Fibroblast of lung (primary cell): ENCODE measurements at regions not wholly inside any gene's neighbourhood (a gene's known extent, or its start where the extent isn't known, plus 50 kb on each side); places are given as distances from the start of the nearest gene placed in this dataset.

ENCODE experiments used
- DNase-seq, 2 donors: peaks; one replicate each; pipeline versions ENCODE4 v3.0.0 to v3.0.0-alpha.2; 2010; ENCODE audit warnings: low read depth in 2 of 2
- H2AFZ ChIP-seq: 2 replicates; pipeline ENCODE4 v1.5.1; 2012; ENCODE audit warnings: low read length, control low read depth, inconsistent platforms
- H3K27ac ChIP-seq: 2 replicates; pipeline ENCODE4 v1.5.1; 2011; ENCODE audit warnings: low read length, control low read depth; ENCODE audit not compliant: insufficient read depth
- H3K27me3 ChIP-seq: 2 replicates; pipeline ENCODE4 v1.5.1; 2011; ENCODE audit warnings: mild to moderate bottlenecking, low read length; ENCODE audit not compliant: control insufficient read depth, insufficient read depth
- H3K36me3 ChIP-seq: 2 replicates; pipeline ENCODE4 v1.5.1; 2011; ENCODE audit warnings: low read length; ENCODE audit not compliant: control insufficient read depth, insufficient read depth
- H3K4me1 ChIP-seq: 2 replicates; pipeline ENCODE4 v1.5.1; 2011; ENCODE audit warnings: low read length; ENCODE audit not compliant: control insufficient read depth, insufficient read depth; ENCODE audit errors: extremely low read depth
- H3K4me2 ChIP-seq: 2 replicates; pipeline ENCODE4 v1.5.1; 2011; ENCODE audit warnings: low read length, control low read depth; ENCODE audit not compliant: insufficient read depth; ENCODE audit errors: extremely low read depth
- H3K4me3 ChIP-seq, 4 experiments: fragments of 200-600 bp in 1 of 4; sonication (generic) in 1 of 4; replicated peaks in 1 of 4; 2 replicates each; pipeline ENCODE4 v1.5.1; 2011 to 2016; ENCODE audit warnings: low read length in 4 of 4, low read depth in 3 of 4, mild to moderate bottlenecking in 3 of 4, control low read depth in 2 of 4, inconsistent platforms in 1 of 4, mixed read lengths in 1 of 4; ENCODE audit not compliant: insufficient read depth in 1 of 4; ENCODE audit errors: control extremely low read depth in 1 of 4
- H3K79me2 ChIP-seq: 2 replicates; pipeline ENCODE4 v1.5.1; 2012; ENCODE audit warnings: mild to moderate bottlenecking, low read length, inconsistent platforms; ENCODE audit not compliant: control insufficient read depth, insufficient read depth
- H3K9ac ChIP-seq: 2 replicates; pipeline ENCODE4 v1.5.1; 2011; ENCODE audit warnings: mild to moderate bottlenecking, low read length, control low read depth; ENCODE audit not compliant: insufficient read depth
- H3K9me3 ChIP-seq: 2 replicates; pipeline ENCODE4 v1.5.1; 2012; ENCODE audit warnings: low read depth, low read length; ENCODE audit not compliant: control insufficient read depth, insufficient read depth
- H4K20me1 ChIP-seq: 2 replicates; pipeline ENCODE4 v1.5.1; 2011; ENCODE audit warnings: low read length; ENCODE audit not compliant: control insufficient read depth, insufficient read depth; ENCODE audit errors: extremely low read depth
- EZH2 ChIP-seq: IDR thresholded peaks from 2 replicates; pipeline ENCODE4 v1.5.1; 2012; ENCODE audit warnings: low read length, control low read depth, mild to moderate bottlenecking; ENCODE audit errors: missing control alignments
- TF ChIP-seq, protein P1 (sequence below), 2 donors: IDR thresholded peaks in 1 of 2; conservative IDR thresholded peaks in 1 of 2; 1 replicate in 1 of 2; 2 replicates in 1 of 2; pipeline ENCODE4 v1.5.1; 2011 to 2012; ENCODE audit warnings: low read length in 2 of 2, control low read depth in 1 of 2, inconsistent platforms in 1 of 2, low read depth in 1 of 2, mild to moderate bottlenecking in 1 of 2

DNA sequence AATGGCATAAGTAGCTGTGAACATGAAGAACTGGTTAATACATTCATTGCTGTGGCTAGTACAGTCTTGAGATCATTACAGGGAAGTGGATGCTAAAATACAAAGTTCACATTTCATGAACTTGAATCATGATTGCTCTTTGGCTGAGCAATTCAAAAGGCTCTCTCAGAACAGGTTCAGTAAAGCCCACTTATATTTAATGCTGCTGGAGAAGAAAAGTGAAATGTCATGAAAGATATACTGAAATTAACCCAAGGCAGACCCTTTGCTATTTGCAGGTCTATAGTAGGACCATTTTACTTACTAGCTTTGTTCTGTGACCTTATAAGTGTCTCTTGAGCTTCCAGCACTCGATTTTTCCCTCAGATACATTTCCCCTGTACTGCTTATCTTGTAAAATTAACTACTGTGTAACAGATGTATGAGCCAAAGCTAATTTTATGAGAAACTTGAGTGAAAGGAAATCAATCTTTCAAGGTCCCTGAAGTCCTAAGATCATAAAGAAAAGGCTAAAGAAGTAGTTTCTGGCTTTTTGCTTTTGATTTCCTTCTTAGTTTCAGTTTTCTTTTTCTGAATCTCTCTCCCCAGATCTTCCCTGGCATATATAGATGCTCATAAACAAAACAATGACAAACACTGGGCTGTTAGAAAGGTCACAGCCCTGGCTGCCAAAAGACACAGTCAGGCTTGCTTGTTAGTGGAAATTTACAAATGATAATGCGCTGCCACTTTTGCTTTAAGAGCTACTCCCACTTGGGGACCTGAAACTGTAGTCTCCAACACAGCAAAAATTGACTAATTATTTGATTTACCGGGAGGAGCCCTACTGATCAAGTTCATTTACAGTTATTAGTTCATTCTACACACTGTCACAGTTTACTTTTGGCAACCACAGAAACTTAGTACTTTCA, 132.7 kb upstream of the XPO1 start:
- Histone ChIP-seq H3K36me3 (no peaks in the 10 kb centered on the region), H3K27ac (no peak overlapping the region), H4K20me1 (no peaks in the 10 kb centered on the region), H2AFZ (peak overlapping the region; percentile 57), H3K9me3 (no peaks in the 10 kb centered on the region), H3K79me2 (no peaks in the 10 kb centered on the region), H3K27me3 (no peaks in the 10 kb centered on the region), H3K9ac (no peak overlapping the region), H3K4me3 (peak overlapping the region; percentile 12 to 49 (median 35)), H3K4me1 (peaks cover 3% of the 10 kb centered on the region), H3K4me2 (peak overlapping the region; percentile 89)
- DNase-seq: peak; percentile 47 to 51
- TF ChIP-seq, protein P1, sequence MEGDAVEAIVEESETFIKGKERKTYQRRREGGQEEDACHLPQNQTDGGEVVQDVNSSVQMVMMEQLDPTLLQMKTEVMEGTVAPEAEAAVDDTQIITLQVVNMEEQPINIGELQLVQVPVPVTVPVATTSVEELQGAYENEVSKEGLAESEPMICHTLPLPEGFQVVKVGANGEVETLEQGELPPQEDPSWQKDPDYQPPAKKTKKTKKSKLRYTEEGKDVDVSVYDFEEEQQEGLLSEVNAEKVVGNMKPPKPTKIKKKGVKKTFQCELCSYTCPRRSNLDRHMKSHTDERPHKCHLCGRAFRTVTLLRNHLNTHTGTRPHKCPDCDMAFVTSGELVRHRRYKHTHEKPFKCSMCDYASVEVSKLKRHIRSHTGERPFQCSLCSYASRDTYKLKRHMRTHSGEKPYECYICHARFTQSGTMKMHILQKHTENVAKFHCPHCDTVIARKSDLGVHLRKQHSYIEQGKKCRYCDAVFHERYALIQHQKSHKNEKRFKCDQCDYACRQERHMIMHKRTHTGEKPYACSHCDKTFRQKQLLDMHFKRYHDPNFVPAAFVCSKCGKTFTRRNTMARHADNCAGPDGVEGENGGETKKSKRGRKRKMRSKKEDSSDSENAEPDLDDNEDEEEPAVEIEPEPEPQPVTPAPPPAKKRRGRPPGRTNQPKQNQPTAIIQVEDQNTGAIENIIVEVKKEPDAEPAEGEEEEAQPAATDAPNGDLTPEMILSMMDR (conservative IDR thresholded peaks at IDR 0.05 in 1 of 2, IDR thresholded peaks at IDR 0.05 in 1 of 2; ENCODE audit: low read depth in 1 of 2, low read length in 2 of 2): no peak
- TF ChIP-seq EZH2: no peak

DNA sequence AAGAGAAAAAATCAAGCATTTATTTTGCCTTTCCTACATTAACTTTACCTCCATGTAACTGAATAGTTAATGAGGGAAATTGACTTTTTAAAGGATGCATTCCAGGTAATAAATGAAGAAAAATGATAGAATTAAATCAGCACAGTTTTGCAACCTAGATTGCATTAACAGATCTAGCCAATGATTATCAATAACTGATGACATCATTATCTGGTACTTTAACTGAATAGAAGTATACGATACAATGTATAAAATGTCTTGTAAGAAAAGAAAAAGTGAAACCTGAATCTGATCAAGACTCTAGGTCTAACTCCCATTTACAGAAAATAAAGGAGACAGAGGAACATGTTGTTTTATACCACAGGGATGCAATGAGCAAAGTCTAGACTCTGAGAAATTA, 126.0 kb upstream of the XPO1 start:
- H4K20me1 ChIP-seq: no peaks in the 10 kb centered on the region
- no peak for TF ChIP-seq EZH2
- TF ChIP-seq, protein P1 (conservative IDR thresholded peaks at IDR 0.05 in 1 of 2, IDR thresholded peaks at IDR 0.05 in 1 of 2; ENCODE audit: low read depth in 1 of 2, low read length in 2 of 2): no peak
- H3K27ac ChIP-seq: no peak overlapping the region
- no peak for DNase-seq
- H3K4me1 ChIP-seq: peaks cover 3% of the 10 kb centered on the region
- H3K79me2 ChIP-seq: no peaks in the 10 kb centered on the region
- H3K4me2 ChIP-seq: no peak overlapping the region
- no peak overlapping the region for H3K9ac ChIP-seq
- H2AFZ ChIP-seq: no peak overlapping the region
- no peak overlapping the region for H3K4me3 ChIP-seq
- no peaks in the 10 kb centered on the region for H3K9me3 ChIP-seq
- no peaks in the 10 kb centered on the region for H3K36me3 ChIP-seq
- no peaks in the 10 kb centered on the region for H3K27me3 ChIP-seq

GRCh38 chr2:61662990-61663389, 124.8 kb upstream of the XPO1 start:
- no peak overlapping the region for H3K27ac ChIP-seq
- H4K20me1 ChIP-seq: no peaks in the 10 kb centered on the region
- no peak overlapping the region for H3K9ac ChIP-seq
- H3K4me3 ChIP-seq: no peak overlapping the region
- no peaks in the 10 kb centered on the region for H3K36me3 ChIP-seq
- no peak overlapping the region for H2AFZ ChIP-seq
- DNase-seq: peak in 1 of 2 donors; percentile 6
- no peaks in the 10 kb centered on the region for H3K9me3 ChIP-seq
- no peak overlapping the region for H3K4me2 ChIP-seq
- no peak for TF ChIP-seq EZH2
- TF ChIP-seq, protein P1 (conservative IDR thresholded peaks at IDR 0.05 in 1 of 2, IDR thresholded peaks at IDR 0.05 in 1 of 2; ENCODE audit: low read depth in 1 of 2, low read length in 2 of 2): no peak
- peaks cover 4% of the 10 kb centered on the region for H3K4me1 ChIP-seq
- no peaks in the 10 kb centered on the region for H3K27me3 ChIP-seq
- no peaks in the 10 kb centered on the region for H3K79me2 ChIP-seq
